ENCODE measurements at regions not wholly inside any gene's neighbourhood (a gene's known extent, or its start where the extent isn't known, plus 50 kb on each side); places are given as distances from the start of the nearest gene placed in this dataset.

- Histone ChIP-seq H3K27ac (peak overlapping the region; percentile 27), H3K27me3 (no peaks in the 10 kb centered on the region), H3K36me3 (no peaks in the 10 kb centered on the region), H3K4me3 (no peak overlapping the region), H3K9me3 (no peaks in the 10 kb centered on the region), H3K4me1 (no peaks in the 10 kb centered on the region)
- DNase-seq (ENCODE audit: low spot score in 2 of 2): no peak
- no peak for TF ChIP-seq EP300 (IDR thresholded peaks at IDR 0.05)
- TF ChIP-seq CTCF (IDR thresholded peaks at IDR 0.05): no peak
- TF ChIP-seq POLR2A (IDR thresholded peaks at IDR 0.05): no peak
- TF ChIP-seq POLR2AphosphoS5 (IDR thresholded peaks at IDR 0.05): no peak
- 61% methylated on average over 6 of the region's 6 CpGs for WGBS
Measured at GRCh38 chr5:66246608-66247007, 102.5 kb downstream of the SREK1 start.

- H3K9me3 ChIP-seq: no peaks in the 10 kb centered on the region
- no peak for DNase-seq (ENCODE audit: low spot score in 2 of 2)
- H3K36me3 ChIP-seq: no peaks in the 10 kb centered on the region
- H3K4me3 ChIP-seq: no peak overlapping the region
- no peaks in the 10 kb centered on the region for H3K4me1 ChIP-seq
- H3K27ac ChIP-seq: peak overlapping the region; percentile 27
- 81% methylated on average over 4 of the region's 4 CpGs for WGBS
- H3K27me3 ChIP-seq: no peaks in the 10 kb centered on the region
- no peak for TF ChIP-seq CTCF (IDR thresholded peaks at IDR 0.05)
- no peak for TF ChIP-seq EP300 (IDR thresholded peaks at IDR 0.05)
- TF ChIP-seq POLR2A (IDR thresholded peaks at IDR 0.05): no peak
- no peak for TF ChIP-seq POLR2AphosphoS5 (IDR thresholded peaks at IDR 0.05)
Measured at GRCh38 chr5:66247176-66247960, 103.3 kb downstream of the SREK1 start.

GRCh38 chr5:66248874-66249273, 104.8 kb downstream of the SREK1 start:
- WGBS: 47% methylated on average over 2 of the region's 2 CpGs
- no peaks in the 10 kb centered on the region for H3K4me1 ChIP-seq
- no peak overlapping the region for H3K4me3 ChIP-seq
- H3K36me3 ChIP-seq: no peaks in the 10 kb centered on the region
- H3K9me3 ChIP-seq: no peaks in the 10 kb centered on the region
- no peak overlapping the region for H3K27ac ChIP-seq
- DNase-seq (ENCODE audit: low spot score in 2 of 2): no peak
- TF ChIP-seq POLR2AphosphoS5 (IDR thresholded peaks at IDR 0.05) (no peak), POLR2A (IDR thresholded peaks at IDR 0.05) (no peak), EP300 (IDR thresholded peaks at IDR 0.05) (no peak), CTCF (IDR thresholded peaks at IDR 0.05) (no peak)
- H3K27me3 ChIP-seq: no peaks in the 10 kb centered on the region

GRCh38 chr5:66249920-66250319, 105.8 kb downstream of the SREK1 start:
- DNase-seq (ENCODE audit: low spot score in 2 of 2): no peak
- Histone ChIP-seq H3K4me3 (no peak overlapping the region), H3K36me3 (no peaks in the 10 kb centered on the region), H3K4me1 (no peaks in the 10 kb centered on the region), H3K27me3 (no peaks in the 10 kb centered on the region), H3K27ac (no peak overlapping the region), H3K9me3 (no peaks in the 10 kb centered on the region)
- WGBS: 80% methylated on average over 4 of the region's 4 CpGs
- no peak for TF ChIP-seq POLR2AphosphoS5 (IDR thresholded peaks at IDR 0.05)
- TF ChIP-seq POLR2A (IDR thresholded peaks at IDR 0.05): no peak
- TF ChIP-seq EP300 (IDR thresholded peaks at IDR 0.05): no peak
- no peak for TF ChIP-seq CTCF (IDR thresholded peaks at IDR 0.05)

- no peak for DNase-seq (ENCODE audit: low spot score in 2 of 2)
- WGBS: 53% methylated on average over 3 of the region's 3 CpGs
- no peaks in the 10 kb centered on the region for H3K36me3 ChIP-seq
- H3K27ac ChIP-seq: no peak overlapping the region
- no peaks in the 10 kb centered on the region for H3K9me3 ChIP-seq
- H3K27me3 ChIP-seq: no peaks in the 10 kb centered on the region
- TF ChIP-seq POLR2A (IDR thresholded peaks at IDR 0.05) (no peak), CTCF (IDR thresholded peaks at IDR 0.05) (no peak), POLR2AphosphoS5 (IDR thresholded peaks at IDR 0.05) (no peak), EP300 (IDR thresholded peaks at IDR 0.05) (no peak)
- H3K4me3 ChIP-seq: no peak overlapping the region
- H3K4me1 ChIP-seq: no peaks in the 10 kb centered on the region
Measured at GRCh38 chr5:66252849-66253248, 108.7 kb downstream of the SREK1 start.

All from suprapubic skin (tissue), 4 donors.